Naive thymus-derived CD4-positive, alpha-beta T cell (primary cell): ENCODE measurements at regions not wholly inside any gene's neighbourhood (a gene's known extent, or its start where the extent isn't known, plus 50 kb on each side); places are given as distances from the start of the nearest gene placed in this dataset.

Experiments
- ATAC-seq: fragments of 150-1000 bp; cut with Tn5 transposase; 2 replicates; pipeline ENCODE4 v1.10.0; 2021; ENCODE audit warnings: mild to moderate bottlenecking, moderate library complexity
- CTCF ChIA-PET: fragments of 350-600 bp; sonication (Branson Sonifier 250); formaldehyde crosslinking; loops from one replicate; lab custom pipeline; 2021; ENCODE audit warnings: antibody characterized with exemption; lab: Charles Lee
- POLR2A ChIA-PET: fragments of 350-600 bp; sonication (Branson Sonifier 250); formaldehyde crosslinking; loops from one replicate; lab custom pipeline; 2021; ENCODE audit warnings: antibody characterized with exemption, inconsistent platforms; lab: Charles Lee
- DNase-seq, 9 donors: peaks; one replicate each; pipeline versions ENCODE4 v3.0.0 to v3.0.0-alpha.2; 2020 to 2022; ENCODE audit warnings: mixed read lengths in 1 of 9
- H3K27ac ChIP-seq: one replicate; pipeline ENCODE4 v1.7.0; 2013; ENCODE audit warnings: mild to moderate bottlenecking, low read depth, low read length, moderate library complexity
- H3K27me3 ChIP-seq, 2 donors: one replicate each; pipeline ENCODE4 v1.7.0; 2013; ENCODE audit warnings: low read length in 2 of 2, mild to moderate bottlenecking in 2 of 2, moderate library complexity in 2 of 2; ENCODE audit not compliant: control insufficient read depth in 2 of 2, insufficient read depth in 2 of 2
- H3K36me3 ChIP-seq, 3 experiments: 1 replicate in 2 of 3; 2 replicates in 1 of 3; pipeline ENCODE4 v1.7.0; 2013; ENCODE audit warnings: low read length in 3 of 3, mild to moderate bottlenecking in 3 of 3, moderate library complexity in 1 of 3; ENCODE audit not compliant: insufficient read depth in 3 of 3, control insufficient read depth in 2 of 3
- H3K4me1 ChIP-seq, 2 donors: one replicate each; pipeline ENCODE4 v1.7.0; 2013; ENCODE audit warnings: low read length in 2 of 2, mild to moderate bottlenecking in 2 of 2, moderate library complexity in 1 of 2; ENCODE audit not compliant: control insufficient read depth in 2 of 2, insufficient read depth in 2 of 2
- H3K4me3 ChIP-seq: 2 replicates; pipeline ENCODE4 v1.7.0; 2013; ENCODE audit warnings: mild to moderate bottlenecking, low read length
- H3K9me3 ChIP-seq, 3 experiments: 1 replicate in 2 of 3; 2 replicates in 1 of 3; pipeline ENCODE4 v1.7.0; 2013; ENCODE audit warnings: low read length in 3 of 3; ENCODE audit not compliant: control insufficient read depth in 2 of 3
- H3K27ac Mint-ChIP-seq, 9 donors: one replicate each; pipeline ENCODE4 v1.8.0; 2020 to 2022; ENCODE audit warnings: mixed read lengths in 9 of 9, mild to moderate bottlenecking in 8 of 9, moderate library complexity in 5 of 9, inconsistent platforms in 2 of 9
- H3K27me3 Mint-ChIP-seq, 5 donors: one replicate each; pipeline ENCODE4 v1.8.0; 2021 to 2022; ENCODE audit warnings: mixed read lengths in 5 of 5, mild to moderate bottlenecking in 1 of 5
- H3K36me3 Mint-ChIP-seq, 5 donors: one replicate each; pipeline ENCODE4 v1.8.0; 2020 to 2022; ENCODE audit warnings: mixed read lengths in 5 of 5, mild to moderate bottlenecking in 3 of 5, inconsistent platforms in 1 of 5
- H3K4me1 Mint-ChIP-seq, 7 donors: one replicate each; pipeline ENCODE4 v1.8.0; 2020 to 2022; ENCODE audit warnings: mixed read lengths in 7 of 7, mild to moderate bottlenecking in 3 of 7, inconsistent platforms in 1 of 7
- H3K4me3 Mint-ChIP-seq, 10 donors: one replicate each; pipeline ENCODE4 v1.8.0; 2020 to 2022; ENCODE audit warnings: mild to moderate bottlenecking in 10 of 10, mixed read lengths in 10 of 10, moderate library complexity in 6 of 10, inconsistent platforms in 2 of 10
- H3K9me3 Mint-ChIP-seq, 11 donors: one replicate each; pipeline ENCODE4 v1.8.0; 2020 to 2022; ENCODE audit warnings: mixed read lengths in 11 of 11, mild to moderate bottlenecking in 4 of 11, inconsistent platforms in 1 of 11, moderate library complexity in 1 of 11
- intact Hi-C, 2 donors: fragments of 100-400 bp; cut with micrococcal nuclease; formaldehyde crosslinking; loops; one replicate each; pipeline ENCODE4 v1.15.1; 2023

- ChIA-PET POLR2A (no interaction called here), CTCF (no interaction called here)
- Histone ChIP-seq H3K27ac (no peak overlapping the region), H3K36me3 (no peaks in the 10 kb centered on the region), H3K9me3 (no peaks in the 10 kb centered on the region), H3K4me3 (no peak overlapping the region), H3K27me3 (no peaks in the 10 kb centered on the region), H3K4me1 (no peaks in the 10 kb centered on the region)
- no peak overlapping the region for H3K4me3 Mint-ChIP-seq
- no peak for DNase-seq
- no peak for ATAC-seq
- no peaks in the 10 kb centered on the region for H3K4me1 Mint-ChIP-seq
- H3K9me3 Mint-ChIP-seq = peaks cover 0 to 10% (median 2%) of the 10 kb centered on the region in 11 donors
- no peak overlapping the region for H3K27ac Mint-ChIP-seq
- intact Hi-C loops = no loop called here
- no peaks in the 10 kb centered on the region for H3K27me3 Mint-ChIP-seq
- no peaks in the 10 kb centered on the region for H3K36me3 Mint-ChIP-seq
Observed at GRCh38 chr13:64420181-64420580, 2810.0 kb downstream of the PCDH9 start.

GRCh38 chr13:64417581-64417980 lies 2812.6 kb downstream of the PCDH9 start:
- no peak overlapping the region for H3K4me3 Mint-ChIP-seq
- POLR2A ChIA-PET = no interaction called here

GRCh38 chr13:64414381-64414780 lies 2815.8 kb downstream of the PCDH9 start:
- Histone ChIP-seq H3K4me3 (no peak overlapping the region), H3K4me1 (no peaks in the 10 kb centered on the region), H3K9me3 (no peaks in the 10 kb centered on the region), H3K36me3 (no peaks in the 10 kb centered on the region), H3K27me3 (no peaks in the 10 kb centered on the region), H3K27ac (no peak overlapping the region)
- DNase-seq = no peak
- ChIA-PET POLR2A (no interaction called here), CTCF (no interaction called here)
- no peaks in the 10 kb centered on the region for H3K4me1 Mint-ChIP-seq
- H3K4me3 Mint-ChIP-seq = no peak overlapping the region
- peaks cover 0 to 24% (median 3%) of the 10 kb centered on the region in 11 donors for H3K9me3 Mint-ChIP-seq
- H3K27me3 Mint-ChIP-seq = no peaks in the 10 kb centered on the region
- intact Hi-C loops = no loop called here
- H3K27ac Mint-ChIP-seq = no peak overlapping the region
- H3K36me3 Mint-ChIP-seq = no peaks in the 10 kb centered on the region
- no peak for ATAC-seq

More at GRCh38 chr13:64417581-64417980, 2812.6 kb downstream of the PCDH9 start:
- Histone ChIP-seq H3K4me3 (no peak overlapping the region), H3K4me1 (no peaks in the 10 kb centered on the region), H3K27me3 (no peaks in the 10 kb centered on the region), H3K27ac (no peak overlapping the region), H3K9me3 (no peaks in the 10 kb centered on the region), H3K36me3 (no peaks in the 10 kb centered on the region)
- intact Hi-C loops = no loop called here
- no peaks in the 10 kb centered on the region for H3K27me3 Mint-ChIP-seq
- ATAC-seq (no peak), DNase-seq (no peak)
- no peaks in the 10 kb centered on the region for H3K36me3 Mint-ChIP-seq
- no peak overlapping the region for H3K27ac Mint-ChIP-seq
- H3K9me3 Mint-ChIP-seq = peaks cover 0 to 24% (median 2%) of the 10 kb centered on the region in 11 donors
- H3K4me1 Mint-ChIP-seq = no peaks in the 10 kb centered on the region
- CTCF ChIA-PET = no interaction called here

GRCh38 chr13:64413529-64413928 lies 2816.6 kb downstream of the PCDH9 start:
- ChIA-PET POLR2A (no interaction called here), CTCF (no interaction called here)
- H3K4me3 ChIP-seq = no peak overlapping the region

DNA sequence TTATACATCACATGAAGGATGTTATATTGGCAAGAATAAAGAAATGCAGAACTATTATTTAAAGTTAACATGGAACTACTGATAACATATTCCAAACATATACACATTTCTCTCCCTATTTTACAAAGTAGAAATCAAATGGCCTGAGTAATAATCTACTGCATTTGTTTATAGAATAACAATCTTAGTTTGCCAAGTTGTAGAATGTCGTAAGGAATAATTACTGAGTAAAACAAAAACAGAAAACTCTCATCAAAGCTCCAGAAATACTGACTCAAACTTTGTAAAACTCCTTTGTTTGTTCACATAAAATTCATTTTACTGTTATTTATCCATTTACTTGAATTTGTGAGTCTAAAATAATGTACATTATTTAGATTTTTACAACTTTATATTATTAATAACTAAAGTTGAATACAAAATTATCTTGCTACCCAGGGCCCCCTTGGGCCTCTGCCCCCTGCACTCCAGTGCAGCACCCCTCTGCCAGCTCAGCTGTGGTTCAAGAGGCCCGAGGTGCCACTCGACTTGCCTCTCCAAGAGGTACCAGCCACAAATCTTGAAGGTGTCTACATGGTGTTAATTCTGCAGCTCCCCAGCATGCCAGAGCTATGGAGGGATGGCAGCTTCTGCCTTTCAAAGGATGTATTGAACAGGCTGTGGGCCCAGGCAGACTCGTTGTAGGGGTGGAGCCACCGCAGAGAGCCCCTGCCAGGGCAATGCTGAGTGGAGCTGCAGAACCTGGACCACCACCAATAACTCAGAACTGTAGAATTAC lies 2819.7 kb downstream of the PCDH9 start:
- ChIA-PET CTCF (no interaction called here), POLR2A (no interaction called here)
- intact Hi-C loops = no loop called here
- Mint-ChIP-seq H3K27ac (no peak overlapping the region), H3K27me3 (no peaks in the 10 kb centered on the region), H3K36me3 (no peaks in the 10 kb centered on the region), H3K4me3 (no peak overlapping the region), H3K9me3 (peaks cover 0 to 51% (median 9%) of the 10 kb centered on the region in 11 donors), H3K4me1 (no peaks in the 10 kb centered on the region)
- no peak overlapping the region for H3K27ac ChIP-seq
- no peaks in the 10 kb centered on the region for H3K36me3 ChIP-seq
- ATAC-seq (no peak), DNase-seq (no peak)
- H3K9me3 ChIP-seq = peaks cover 0 to 5% (median 3%) of the 10 kb centered on the region in 3 experiments
- H3K4me1 ChIP-seq = no peaks in the 10 kb centered on the region
- no peak overlapping the region for H3K4me3 ChIP-seq
- H3K27me3 ChIP-seq = no peaks in the 10 kb centered on the region

More at GRCh38 chr13:64413529-64413928, 2816.6 kb downstream of the PCDH9 start:
- Mint-ChIP-seq H3K9me3 (peaks cover 0 to 24% (median 3%) of the 10 kb centered on the region in 11 donors), H3K4me1 (no peaks in the 10 kb centered on the region), H3K4me3 (no peak overlapping the region), H3K27ac (no peak overlapping the region), H3K36me3 (no peaks in the 10 kb centered on the region), H3K27me3 (no peaks in the 10 kb centered on the region)
- H3K27ac ChIP-seq = no peak overlapping the region
- DNase-seq = no peak
- no peak for ATAC-seq
- H3K27me3 ChIP-seq = no peaks in the 10 kb centered on the region
- H3K4me1 ChIP-seq = no peaks in the 10 kb centered on the region
- no peaks in the 10 kb centered on the region for H3K9me3 ChIP-seq
- no peaks in the 10 kb centered on the region for H3K36me3 ChIP-seq
- intact Hi-C loops = no loop called here

- ATAC-seq (no peak), DNase-seq (no peak)
- Mint-ChIP-seq H3K9me3 (peaks cover 0 to 9% (median 4%) of the 10 kb centered on the region in 11 donors), H3K36me3 (no peaks in the 10 kb centered on the region), H3K4me3 (no peak overlapping the region), H3K27ac (no peak overlapping the region), H3K27me3 (no peaks in the 10 kb centered on the region), H3K4me1 (peaks cover 0 to 2% (median 0%) of the 10 kb centered on the region in 7 donors)
- Histone ChIP-seq H3K27me3 (no peaks in the 10 kb centered on the region), H3K36me3 (no peaks in the 10 kb centered on the region), H3K27ac (no peak overlapping the region), H3K4me3 (no peak overlapping the region), H3K9me3 (no peaks in the 10 kb centered on the region), H3K4me1 (no peaks in the 10 kb centered on the region)
- intact Hi-C loops = no loop called here
- ChIA-PET POLR2A (no interaction called here), CTCF (no interaction called here)
Observed at GRCh38 chr13:64397701-64398100, 2832.4 kb downstream of the PCDH9 start.

- no peaks in the 10 kb centered on the region for H3K36me3 ChIP-seq
- no peak for DNase-seq
- intact Hi-C loops = no loop called here
- Mint-ChIP-seq H3K4me1 (no peaks in the 10 kb centered on the region), H3K27me3 (no peaks in the 10 kb centered on the region), H3K27ac (no peak overlapping the region), H3K36me3 (peaks cover 0 to 7% (median 0%) of the 10 kb centered on the region in 5 donors), H3K4me3 (no peak overlapping the region), H3K9me3 (peaks cover 7 to 52% (median 16%) of the 10 kb centered on the region in 11 donors)
- H3K4me1 ChIP-seq = no peaks in the 10 kb centered on the region
- no peaks in the 10 kb centered on the region for H3K9me3 ChIP-seq
- POLR2A ChIA-PET = no interaction called here
- no peak overlapping the region for H3K4me3 ChIP-seq
- CTCF ChIA-PET = no interaction called here
- no peak for ATAC-seq
- H3K27ac ChIP-seq = no peak overlapping the region
- H3K27me3 ChIP-seq = no peaks in the 10 kb centered on the region
Observed at GRCh38 chr13:64377606-64378005, 2852.5 kb downstream of the PCDH9 start.
